ENCODE measurements at regions not wholly inside any gene's neighbourhood (a gene's known extent, or its start where the extent isn't known, plus 50 kb on each side); places are given as distances from the start of the nearest gene placed in this dataset.

DNA sequence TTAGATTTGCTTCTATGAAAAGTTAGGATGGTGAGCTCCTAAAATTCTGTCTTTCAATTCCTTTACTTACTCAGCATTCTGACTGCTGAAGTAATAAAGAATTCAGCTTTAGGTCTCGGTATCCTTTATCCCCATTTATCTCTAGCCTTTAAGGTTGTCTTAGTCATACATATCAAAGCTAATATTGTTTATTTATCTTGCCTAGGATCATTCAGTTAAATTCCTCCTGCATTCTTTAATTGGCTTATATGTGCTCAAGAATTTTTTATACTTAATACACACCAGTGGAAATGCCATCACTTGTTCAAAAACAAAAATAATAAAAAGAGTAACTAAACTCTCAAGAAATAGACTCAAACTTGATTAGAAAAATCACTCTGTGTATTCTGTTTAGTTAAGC is 507.0 kb downstream of the ZPLD1 start:
- no peak for TF ChIP-seq REST (IDR thresholded peaks at IDR 0.05; ENCODE audit: insufficient replicate concordance, low read depth)
- no peak for TF ChIP-seq CTCF (IDR thresholded peaks at IDR 0.05; ENCODE audit: insufficient read depth, low read length)
- TF ChIP-seq POLR2AphosphoS5 (IDR thresholded peaks at IDR 0.05; ENCODE audit: low read depth): no peak
- TF ChIP-seq GABPA (IDR thresholded peaks at IDR 0.05; ENCODE audit: low read depth): no peak
- TF ChIP-seq SPI1 (IDR thresholded peaks at IDR 0.05; ENCODE audit: borderline replicate concordance, low read depth): no peak

All from HL-60 (cell line).